SK-N-MC (cell line): ENCODE measurements at regions not wholly inside any gene's neighbourhood (a gene's known extent, or its start where the extent isn't known, plus 50 kb on each side); places are given as distances from the start of the nearest gene placed in this dataset.

Source experiments
- EZH2 ChIP-seq: fragments of 200-600 bp; sonication (generic); IDR thresholded peaks from one replicate; pipeline ENCODE4 v1.6.1; 2017; ENCODE audit warnings: antibody characterized with exemption
- FOXP2 ChIP-seq: optimal IDR thresholded peaks from 2 replicates; pipeline ENCODE3; 2011; ENCODE audit warnings: mild to moderate bottlenecking, moderate library complexity; ENCODE audit not compliant: insufficient read depth; ENCODE audit errors: extremely low read length, control extremely low read depth
- POLR2AphosphoS5 ChIP-seq: IDR thresholded peaks from 2 replicates; pipeline ENCODE4 v1.6.1; 2012; ENCODE audit warnings: mild to moderate bottlenecking, low read depth, low read length, borderline replicate concordance

DNA sequence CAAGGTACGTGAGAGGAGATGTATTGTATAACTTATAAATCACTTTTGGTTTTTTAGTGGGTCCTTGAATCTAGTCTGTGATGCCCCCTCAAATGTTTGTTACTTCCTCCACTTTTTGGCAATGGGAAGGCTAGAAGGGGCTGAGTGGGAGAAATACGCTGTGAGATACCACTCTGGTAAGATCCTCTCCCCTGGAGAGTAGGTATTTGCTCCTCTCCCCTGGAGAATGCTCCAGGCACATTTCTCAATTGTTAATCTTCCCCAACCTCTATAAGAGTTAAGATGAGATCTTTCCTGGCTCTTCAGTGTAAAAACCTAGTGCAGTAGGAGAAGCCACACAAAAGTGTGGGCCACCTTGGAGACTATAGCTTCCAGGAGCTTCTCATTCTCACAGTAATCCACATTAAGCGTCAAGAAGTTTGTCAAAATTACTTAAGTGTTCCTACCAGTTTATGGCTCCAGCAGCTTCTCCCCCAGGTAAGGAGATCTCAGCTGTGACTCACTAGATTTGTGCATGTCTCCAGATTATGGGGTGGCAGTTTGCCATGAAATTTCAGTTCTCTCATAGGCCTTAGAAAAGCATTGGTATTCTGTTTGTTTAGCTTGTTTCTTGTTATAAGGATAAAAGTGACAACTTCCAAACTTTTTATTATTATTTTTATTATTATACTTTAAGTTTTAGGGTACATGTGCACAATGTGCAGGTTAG lies 182.6 kb downstream of the FSIP2 start:
- TF ChIP-seq POLR2AphosphoS5 (no peak), EZH2 (no peak), FOXP2 (no peak)
